HepG2 (cell line): ENCODE measurements at regions not wholly inside any gene's neighbourhood (a gene's known extent, or its start where the extent isn't known, plus 50 kb on each side); places are given as distances from the start of the nearest gene placed in this dataset.

Experiments used
- ATAC-seq: fragments of 200-7000 bp; cut with Tn5 transposase; 3 replicates; pipeline ENCODE4 v1.9.1; 2020; ENCODE audit warnings: mild to moderate bottlenecking, moderate library complexity
- BruUV-seq: library from RNA; stranded (reverse); fragments of 400-500 nt; replicated peaks from 2 replicates; lab custom pipeline; 2021; lab: Mats Ljungman, UMichigan
- CTCF ChIA-PET: fragments of 300-600 bp; formaldehyde crosslinking; extraction: SDS; loops from one replicate; lab custom pipeline; 2021; ENCODE audit warnings: low total read pairs, inconsistent platforms, low intra/inter-chr PET ratio; lab: Yijun Ruan, JAX
- POLR2A ChIA-PET: fragments of 350-600 bp; sonication (Branson Sonifier 250); formaldehyde crosslinking; loops from one replicate; lab custom pipeline; 2020; ENCODE audit warnings: antibody characterized with exemption, inconsistent platforms; lab: Yijun Ruan, JAX
- DNase-seq: peaks from one replicate; pipeline ENCODE4 v3.0.0-alpha.2; 2015; ENCODE audit warnings: low spot score
- FAIRE-seq: peaks from 3 replicates; lab custom pipeline; 2011; peaks lifted over from hg19 to GRCh38; lab: Jason Lieb, UNC
- H2AFZ ChIP-seq: one replicate; pipeline ENCODE4 v1.6.1; 2011; ENCODE audit warnings: low read length, inconsistent platforms
- H3K27ac ChIP-seq: fragments of 300-600 bp; 3 replicates; pipeline ENCODE4 v1.8.0; 2011; ENCODE audit warnings: mixed run types, mild to moderate bottlenecking, mixed read lengths, low read length, inconsistent platforms; ENCODE audit not compliant: insufficient read depth; ENCODE audit errors: extremely low read length
- H3K27me3 ChIP-seq, 2 experiments: fragments of 200-600 bp in 1 of 2; 2 replicates in 1 of 2; 3 replicates in 1 of 2; pipeline versions ENCODE4 v1.6.0 to v1.8.0; 2011; ENCODE audit warnings: low read length in 2 of 2, mild to moderate bottlenecking in 2 of 2, moderate library complexity in 2 of 2, inconsistent platforms in 1 of 2; ENCODE audit not compliant: insufficient read depth in 2 of 2, control insufficient read depth in 1 of 2
- H3K36me3 ChIP-seq, 2 experiments: fragments of 200-600 bp in 1 of 2; replicated peaks in 1 of 2; 2 replicates in 1 of 2; 3 replicates in 1 of 2; pipeline versions ENCODE4 v1.5.1 to v1.8.0; 2011; ENCODE audit warnings: low read length in 2 of 2, inconsistent platforms in 1 of 2; ENCODE audit not compliant: insufficient read depth in 2 of 2, control insufficient read depth in 1 of 2
- H3K4me1 ChIP-seq: 2 replicates; pipeline ENCODE4 v1.5.1; 2012; ENCODE audit warnings: low read length, inconsistent platforms; ENCODE audit not compliant: insufficient read depth
- H3K4me2 ChIP-seq: 2 replicates; pipeline ENCODE4 v1.6.0; 2011; ENCODE audit warnings: low read depth, low read length, inconsistent platforms
- H3K4me3 ChIP-seq, 3 experiments: fragments of 200-600 bp in 1 of 3; sonication (generic), shearing (Covaris generic) in 1 of 3; replicated peaks in 1 of 3; 2 replicates each; pipeline ENCODE4 v1.5.1; 2011 to 2016; ENCODE audit warnings: low read length in 3 of 3, inconsistent platforms in 2 of 3, low read depth in 2 of 3, mild to moderate bottlenecking in 2 of 3, control low read depth in 1 of 3, mixed read lengths in 1 of 3; ENCODE audit not compliant: insufficient read depth in 1 of 3
- H3K79me2 ChIP-seq: one replicate; pipeline ENCODE4 v1.6.1; 2011; ENCODE audit warnings: low read length, inconsistent platforms; ENCODE audit not compliant: insufficient read depth
- H3K9ac ChIP-seq: 2 replicates; pipeline ENCODE4 v1.6.0; 2011; ENCODE audit warnings: mild to moderate bottlenecking, low read depth, low read length, inconsistent platforms; ENCODE audit not compliant: insufficient read depth
- H3K9me3 ChIP-seq: 2 replicates; pipeline ENCODE4 v1.5.1; 2012; ENCODE audit warnings: mild to moderate bottlenecking, low read length
- H4K20me1 ChIP-seq: 2 replicates; pipeline ENCODE4 v1.6.0; 2011; ENCODE audit warnings: inconsistent platforms, mild to moderate bottlenecking, low read length, moderate library complexity; ENCODE audit not compliant: insufficient read depth
- BORCS8-MEF2B ChIP-seq: sonication (generic); formaldehyde crosslinking; IDR thresholded peaks from 2 replicates; pipeline ENCODE4 v1.8.0; 2022; ENCODE audit warnings: mild to moderate bottlenecking, missing genetic modification reagents
- MLLT10 ChIP-seq: sonication (generic); formaldehyde crosslinking; IDR thresholded peaks from 2 replicates; pipeline ENCODE4 v1.4.0; 2020; ENCODE audit warnings: missing genetic modification reagents
- PHF5A ChIP-seq: IDR thresholded peaks from one replicate; pipeline ENCODE4 v1.6.1; 2018; ENCODE audit warnings: low read depth, missing genetic modification reagents; ENCODE audit not compliant: unreplicated experiment
- POLR2G ChIP-seq: fragments of 200-400 bp; formaldehyde crosslinking; IDR thresholded peaks from 2 replicates; pipeline ENCODE4 v1.6.1; 2018; ENCODE audit warnings: mild to moderate bottlenecking, low read depth, low read length, moderate library complexity
- PRDM15 ChIP-seq: sonication (generic); formaldehyde crosslinking; IDR thresholded peaks from 2 replicates; pipeline ENCODE4 v1.4.0; 2020; ENCODE audit warnings: missing genetic modification reagents
- SCMH1 ChIP-seq: sonication (generic); formaldehyde crosslinking; IDR thresholded peaks from 2 replicates; pipeline ENCODE4 v1.9.0; 2021; ENCODE audit warnings: missing genetic modification reagents, mild to moderate bottlenecking, borderline replicate concordance
- TIGD3 ChIP-seq: sonication (generic); formaldehyde crosslinking; IDR thresholded peaks from 2 replicates; pipeline ENCODE4 v1.5.1; 2020; ENCODE audit warnings: mild to moderate bottlenecking, missing genetic modification reagents, borderline replicate concordance
- TRAFD1 ChIP-seq: sonication (generic); formaldehyde crosslinking; IDR thresholded peaks from 2 replicates; pipeline ENCODE4 v1.5.1; 2020; ENCODE audit warnings: missing genetic modification reagents, mild to moderate bottlenecking, borderline replicate concordance
- ZFP90 ChIP-seq: sonication (generic); formaldehyde crosslinking; IDR thresholded peaks from 2 replicates; pipeline ENCODE4 v1.8.0; 2022; ENCODE audit warnings: missing genetic modification reagents, mild to moderate bottlenecking, inconsistent platforms, borderline replicate concordance
- ZNF18 ChIP-seq: sonication (generic); formaldehyde crosslinking; IDR thresholded peaks from 2 replicates; pipeline ENCODE4 v1.8.0; 2022; ENCODE audit warnings: mild to moderate bottlenecking, missing genetic modification reagents; ENCODE audit not compliant: insufficient replicate concordance
- ZNF292 ChIP-seq: sonication (generic); formaldehyde crosslinking; IDR thresholded peaks from 2 replicates; pipeline ENCODE4 v1.8.1; 2022; ENCODE audit warnings: mild to moderate bottlenecking, low read depth, missing genetic modification reagents, borderline replicate concordance
- ZNF382 ChIP-seq: sonication (generic); formaldehyde crosslinking; IDR thresholded peaks from 2 replicates; pipeline ENCODE4 v1.5.0; 2020; ENCODE audit warnings: missing genetic modification reagents, mild to moderate bottlenecking, borderline replicate concordance
- ZNF451 ChIP-seq: sonication (generic); formaldehyde crosslinking; IDR thresholded peaks from 2 replicates; pipeline ENCODE4 v1.5.0; 2020; ENCODE audit warnings: mild to moderate bottlenecking, missing genetic modification reagents
- ZNF597 ChIP-seq: sonication (generic); formaldehyde crosslinking; IDR thresholded peaks from 2 replicates; pipeline ENCODE4 v1.5.0; 2020; ENCODE audit warnings: missing genetic modification reagents
- ZNF878 ChIP-seq: sonication (generic); formaldehyde crosslinking; IDR thresholded peaks from 2 replicates; pipeline ENCODE4 v1.8.1; 2023; ENCODE audit warnings: mild to moderate bottlenecking, missing genetic modification reagents, moderate library complexity
- WGBS: methylation state at CpG from one replicate; pipeline ENCODE4 v1.1.6; 2017; ENCODE audit warnings: low lambda C conversion rate; 5-methylcytosine and 5-hydroxymethylcytosine counted together
- in situ Hi-C: cut with HindIII; loops from 2 replicates; pipeline ENCODE4 v1.10.0; 2017; ENCODE audit warnings: low pct_unique_long_range_greater_than_20kb; ENCODE audit not compliant: extremely low pct_ligation_motif_present
- intact Hi-C: fragments of 100-400 bp; cut with micrococcal nuclease; formaldehyde crosslinking; loops from one replicate; pipeline ENCODE4 v1.10.0; 2022; ENCODE audit not compliant: unreplicated experiment

- no peak overlapping the region for H3K27ac ChIP-seq
- no peaks in the 10 kb centered on the region for H3K36me3 ChIP-seq
- H3K9me3 ChIP-seq, result no peaks in the 10 kb centered on the region
- no peaks in the 10 kb centered on the region for H3K79me2 ChIP-seq
- ATAC-seq (no peak), FAIRE-seq (no peak), DNase-seq (no peak)
- no TSS peak for BruUV-seq
- ChIA-PET CTCF (no interaction called here), POLR2A (no interaction called here)
- intact Hi-C loops, result no loop called here
- H3K4me3 ChIP-seq, result no peak overlapping the region
- H2AFZ ChIP-seq, result no peak overlapping the region
- peaks cover 4% of the 10 kb centered on the region; the same call in 1 of the 2 replicates for H3K4me1 ChIP-seq
- H3K27me3 ChIP-seq, result no peaks in the 10 kb centered on the region
- no peaks in the 10 kb centered on the region for H4K20me1 ChIP-seq
- no peak overlapping the region for H3K4me2 ChIP-seq
- H3K9ac ChIP-seq, result no peak overlapping the region
- in situ Hi-C loops, result no loop called here
- WGBS, result 1% methylated on average over 5 of the region's 5 CpGs
- no peak for TF ChIP-seq BORCS8-MEF2B (CRISPR knock-in tag)
- TF ChIP-seq ZNF597 (CRISPR knock-in tag), result no peak
- TF ChIP-seq PRDM15, result no peak
- no peak for TF ChIP-seq TIGD3 (CRISPR knock-in tag)
- no peak for TF ChIP-seq ZNF18 (CRISPR knock-in tag)
- TF ChIP-seq POLR2G, result no peak
- TF ChIP-seq TRAFD1 (CRISPR knock-in tag), result no peak
- TF ChIP-seq ZNF451 (CRISPR knock-in tag), result no peak
- no peak for TF ChIP-seq ZNF878 (CRISPR knock-in tag)
- no peak for TF ChIP-seq MLLT10 (CRISPR knock-in tag)
- TF ChIP-seq ZFP90 (CRISPR knock-in tag), result no peak
- TF ChIP-seq ZNF292 (CRISPR knock-in tag), result no peak
- no peak for TF ChIP-seq PHF5A (CRISPR knock-in tag)
- no peak for TF ChIP-seq SCMH1
- no peak for TF ChIP-seq ZNF382 (CRISPR knock-in tag)
Measured at GRCh38 chr2:49840428-49840975, 686.2 kb upstream of the FSHR start.
